ENCODE measurements at regions not wholly inside any gene's neighbourhood (a gene's known extent, or its start where the extent isn't known, plus 50 kb on each side); places are given as distances from the start of the nearest gene placed in this dataset.
A peak's percentile ranks its signal among the peaks of the same experiment; 100 is the strongest.

DNA sequence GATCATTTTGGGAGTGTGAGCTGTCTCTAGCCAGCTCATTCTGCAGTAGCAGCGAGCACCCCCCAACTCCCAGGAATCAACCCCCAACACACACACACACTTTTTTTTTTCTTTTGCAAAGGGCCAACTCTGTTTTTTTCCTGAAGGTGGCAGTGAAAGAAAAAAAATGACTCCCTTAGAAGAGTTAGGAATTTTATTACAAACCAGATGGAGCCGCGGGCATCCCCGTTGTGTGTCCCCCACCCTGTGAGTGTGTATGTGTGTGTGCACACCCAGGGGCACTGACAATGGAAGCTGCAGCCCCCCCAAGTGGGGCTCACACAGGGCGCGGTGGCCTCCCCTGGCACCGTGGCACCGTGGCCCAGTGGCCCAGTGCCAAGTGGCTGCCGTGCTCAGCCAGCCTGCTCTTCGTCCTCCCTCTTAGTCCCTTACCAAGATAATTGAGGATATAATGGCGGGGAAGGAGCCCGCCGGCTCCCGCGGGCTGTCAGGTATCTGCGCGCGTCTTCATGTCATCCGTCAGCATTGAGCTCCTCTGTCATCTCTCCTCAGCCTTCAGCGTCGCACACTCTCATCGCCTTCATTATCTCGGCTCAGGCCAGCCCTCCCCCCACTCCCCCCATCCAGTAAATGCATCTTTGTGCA lies 314.1 kb downstream of the ZNF536 start:
- TF ChIP-seq CTCF (IDR thresholded peaks at IDR 0.05; ENCODE audit: low read depth, low read length), result peak; percentile 22
- no peaks in the 10 kb centered on the region for H3K9me3 ChIP-seq (ENCODE audit: low read depth)
- H3K36me3 ChIP-seq, result no peaks in the 10 kb centered on the region
- no peak overlapping the region for H3K4me3 ChIP-seq
- DNase-seq (ENCODE audit: low read depth in 1 of 2, low spot score in 1 of 2), result peak in 1 of 2 donors; percentile 12
- H3K27ac ChIP-seq, result no peak overlapping the region
- H3K27me3 ChIP-seq, result peaks cover 84% of the 10 kb centered on the region
- H3K4me1 ChIP-seq (ENCODE audit: low read depth), result no peaks in the 10 kb centered on the region

DNA sequence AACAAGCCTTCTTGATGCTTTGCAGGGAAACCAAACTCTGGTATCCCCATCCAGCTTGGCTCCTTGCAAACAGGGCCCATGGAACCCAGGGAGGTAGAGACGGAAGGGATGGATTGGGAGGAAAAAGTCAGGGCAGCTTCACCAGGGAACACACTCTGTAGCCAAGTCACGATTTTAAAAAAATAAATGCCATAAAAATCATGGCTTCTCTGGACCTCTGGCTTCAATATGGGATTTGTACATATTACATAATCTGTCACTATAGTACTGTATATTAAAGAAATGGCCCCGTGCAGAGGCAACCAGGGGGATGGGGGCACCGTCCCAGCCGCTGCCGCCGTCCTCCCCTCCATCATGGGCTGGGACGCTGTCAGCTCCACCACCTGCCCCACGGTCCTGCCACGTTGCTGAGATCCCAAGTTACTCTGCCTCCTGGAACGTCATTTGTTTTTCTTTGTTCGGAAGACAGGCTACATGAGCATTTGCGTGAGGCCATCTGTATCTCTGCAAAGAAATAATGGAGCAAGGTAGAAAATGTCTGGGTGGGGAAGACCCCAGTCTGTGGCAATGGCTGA lies 313.3 kb downstream of the ZNF536 start:
- H3K27me3 ChIP-seq, result peaks cover 81% of the 10 kb centered on the region
- H3K36me3 ChIP-seq, result no peaks in the 10 kb centered on the region
- no peaks in the 10 kb centered on the region for H3K4me1 ChIP-seq (ENCODE audit: low read depth)
- TF ChIP-seq CTCF (IDR thresholded peaks at IDR 0.05; ENCODE audit: low read depth, low read length), result no peak
- no peak overlapping the region for H3K4me3 ChIP-seq
- DNase-seq (ENCODE audit: low read depth in 1 of 2, low spot score in 1 of 2), result no peak
- no peak overlapping the region for H3K27ac ChIP-seq
- H3K9me3 ChIP-seq (ENCODE audit: low read depth), result no peaks in the 10 kb centered on the region

GRCh38 chr19:30684613-30685012 lies 312.4 kb downstream of the ZNF536 start:
- peaks cover 75% of the 10 kb centered on the region for H3K27me3 ChIP-seq
- no peaks in the 10 kb centered on the region for H3K9me3 ChIP-seq (ENCODE audit: low read depth)
- DNase-seq (ENCODE audit: low read depth in 1 of 2, low spot score in 1 of 2), result no peak
- H3K27ac ChIP-seq, result no peak overlapping the region
- no peak for TF ChIP-seq CTCF (IDR thresholded peaks at IDR 0.05; ENCODE audit: low read depth, low read length)
- no peaks in the 10 kb centered on the region for H3K36me3 ChIP-seq
- no peak overlapping the region for H3K4me3 ChIP-seq
- no peaks in the 10 kb centered on the region for H3K4me1 ChIP-seq (ENCODE audit: low read depth)

- Histone ChIP-seq H3K36me3 (no peaks in the 10 kb centered on the region), H3K27me3 (peaks cover 74% of the 10 kb centered on the region), H3K4me3 (no peak overlapping the region), H3K4me1 (ENCODE audit: low read depth) (no peaks in the 10 kb centered on the region), H3K27ac (no peak overlapping the region), H3K9me3 (ENCODE audit: low read depth) (no peaks in the 10 kb centered on the region)
- peak; percentile 81 for DNase-seq (ENCODE audit: low read depth in 1 of 2, low spot score in 1 of 2)
- peak; percentile 94 for TF ChIP-seq CTCF (IDR thresholded peaks at IDR 0.05; ENCODE audit: low read depth, low read length)
Measured at GRCh38 chr19:30682999-30683536, 310.9 kb downstream of the ZNF536 start.

DNA sequence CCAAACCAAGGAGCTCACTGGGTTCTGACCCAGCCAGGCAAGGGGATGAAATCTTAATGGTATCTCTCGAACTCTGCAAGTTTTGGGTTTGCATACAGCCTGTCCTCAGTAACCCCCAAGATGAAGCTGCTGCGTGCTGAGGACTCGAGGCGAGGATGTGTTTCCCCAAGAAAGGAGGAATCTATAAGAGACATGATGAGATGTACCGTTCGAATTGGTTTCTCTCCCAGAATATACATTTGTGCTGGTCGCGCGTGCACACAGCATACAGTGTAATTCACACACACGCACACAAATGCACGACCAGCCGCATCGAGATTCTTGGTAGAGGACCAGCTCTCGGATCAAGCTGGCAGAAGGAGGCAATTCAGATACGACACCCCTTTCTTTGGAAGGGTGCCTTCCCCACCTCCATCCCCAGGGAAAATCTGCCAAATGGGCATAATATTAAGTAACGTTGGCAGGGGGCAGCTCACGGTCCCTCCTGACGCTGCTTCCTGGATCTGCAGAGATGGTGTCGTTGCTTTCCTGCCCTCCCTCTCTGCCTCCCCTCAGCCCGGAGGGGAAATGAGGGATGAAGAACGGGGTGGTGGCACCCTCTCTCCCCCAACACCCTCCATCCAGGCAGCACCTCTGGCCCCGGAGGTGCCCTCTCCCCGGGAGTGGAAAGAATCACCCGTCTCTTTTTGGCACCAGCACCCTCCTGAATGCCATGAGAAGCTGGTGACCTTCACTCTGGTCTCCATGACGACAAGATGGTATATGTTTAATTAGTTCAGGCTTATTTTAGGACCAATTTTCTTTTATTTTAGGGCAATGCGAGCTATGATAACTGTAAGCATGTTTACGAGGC lies 310.2 kb downstream of the ZNF536 start:
- Histone ChIP-seq H3K4me1 (ENCODE audit: low read depth) (no peaks in the 10 kb centered on the region), H3K4me3 (no peak overlapping the region), H3K9me3 (ENCODE audit: low read depth) (no peaks in the 10 kb centered on the region), H3K27ac (no peak overlapping the region), H3K36me3 (no peaks in the 10 kb centered on the region), H3K27me3 (peaks cover 74% of the 10 kb centered on the region)
- no peak for DNase-seq (ENCODE audit: low read depth in 1 of 2, low spot score in 1 of 2)
- TF ChIP-seq CTCF (IDR thresholded peaks at IDR 0.05; ENCODE audit: low read depth, low read length), result no peak
